Activated CD8-positive, alpha-beta memory T cell treated with anti-CD3 and anti-CD28 coated beads, Interleukin-2, amount 50 U/mL, for 48 hours (primary cell): ENCODE measurements at regions not wholly inside any gene's neighbourhood (a gene's known extent, or its start where the extent isn't known, plus 50 kb on each side); places are given as distances from the start of the nearest gene placed in this dataset.

Experiments
- DNase-seq: peaks from one replicate; pipeline ENCODE4 v3.0.0-alpha.2; 2020

DNA sequence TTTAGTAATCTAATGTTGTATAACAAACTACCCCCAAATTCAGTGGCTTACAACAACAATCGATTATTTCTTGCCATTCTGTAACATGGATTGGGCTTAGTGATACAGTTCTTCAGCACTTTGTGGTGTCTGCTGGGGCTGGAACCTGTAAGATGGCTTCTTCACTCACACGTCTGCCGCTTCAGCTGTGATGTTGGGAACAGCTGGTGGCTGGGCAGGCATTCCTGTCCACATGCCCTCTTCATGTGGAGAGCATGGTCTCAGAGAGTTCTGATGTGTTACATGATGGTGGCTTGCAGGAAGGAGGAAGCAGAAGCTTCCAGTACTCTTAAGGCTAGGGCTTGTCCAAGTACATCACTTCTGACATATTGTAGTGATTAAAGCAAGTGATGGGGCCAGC, 276.9 kb downstream of the PTBP2 start:
- no peak for DNase-seq

GRCh38 chr1:96999191-96999590, 277.6 kb downstream of the PTBP2 start:
- DNase-seq: no peak

DNA sequence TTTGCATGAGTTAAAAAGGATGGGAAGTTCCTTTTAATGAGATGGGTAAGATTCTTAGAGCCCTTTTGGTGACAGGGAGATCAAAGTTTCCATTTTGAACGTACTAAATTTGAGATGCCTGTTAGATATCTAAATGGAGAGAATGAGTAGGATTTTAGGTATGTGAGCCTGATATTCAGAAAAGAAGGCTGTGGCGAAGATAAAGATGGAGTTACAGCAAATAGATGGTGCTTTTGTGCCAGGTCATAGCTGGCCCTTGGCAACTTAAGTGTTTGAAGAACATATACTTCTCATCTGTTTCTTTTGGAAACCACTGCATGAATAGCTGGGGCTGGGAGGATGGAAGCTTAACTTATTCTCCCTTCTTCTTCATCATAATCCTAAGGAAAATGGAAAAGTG, 282.5 kb downstream of the PTBP2 start:
- no peak for DNase-seq

- DNase-seq: no peak
Measured at GRCh38 chr1:97004743-97005142, 283.2 kb downstream of the PTBP2 start.

- DNase-seq: no peak
Measured at GRCh38 chr1:97006044-97006661, 284.6 kb downstream of the PTBP2 start.

- no peak for DNase-seq
Measured at GRCh38 chr1:97007840-97008604, 286.4 kb downstream of the PTBP2 start.

DNA sequence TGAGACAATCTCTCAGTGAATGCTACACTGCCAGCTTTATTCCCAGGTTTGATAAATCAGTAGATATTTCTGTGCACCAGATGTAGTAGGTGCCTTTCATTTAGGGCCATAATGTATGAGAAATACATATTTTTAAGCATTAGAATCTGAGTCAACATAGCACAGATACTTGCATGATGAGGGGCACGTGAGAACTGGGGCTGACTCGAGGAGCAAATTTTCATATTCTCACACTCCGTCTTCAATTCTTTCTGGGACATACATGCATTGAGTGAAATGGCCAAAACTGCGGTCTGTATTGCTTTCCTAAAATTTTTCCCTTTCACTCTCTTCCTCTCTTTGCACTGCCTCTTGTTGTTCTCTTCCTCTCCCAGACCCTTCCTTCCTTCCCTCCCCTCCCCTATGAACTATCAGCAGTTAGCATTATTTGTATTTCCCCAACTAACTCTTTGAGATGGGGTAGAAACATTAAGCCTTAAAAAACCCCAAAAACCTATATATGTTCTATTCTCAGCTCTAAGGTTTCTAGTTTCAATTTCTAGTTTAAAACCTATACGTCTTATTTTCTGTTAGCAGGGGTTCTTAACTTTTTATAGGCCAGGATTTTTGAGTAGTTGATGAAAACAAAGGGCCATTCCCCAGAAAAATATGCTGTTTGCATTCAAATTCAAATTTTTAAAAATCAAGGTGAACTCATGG, 289.1 kb downstream of the PTBP2 start:
- DNase-seq: no peak

DNA sequence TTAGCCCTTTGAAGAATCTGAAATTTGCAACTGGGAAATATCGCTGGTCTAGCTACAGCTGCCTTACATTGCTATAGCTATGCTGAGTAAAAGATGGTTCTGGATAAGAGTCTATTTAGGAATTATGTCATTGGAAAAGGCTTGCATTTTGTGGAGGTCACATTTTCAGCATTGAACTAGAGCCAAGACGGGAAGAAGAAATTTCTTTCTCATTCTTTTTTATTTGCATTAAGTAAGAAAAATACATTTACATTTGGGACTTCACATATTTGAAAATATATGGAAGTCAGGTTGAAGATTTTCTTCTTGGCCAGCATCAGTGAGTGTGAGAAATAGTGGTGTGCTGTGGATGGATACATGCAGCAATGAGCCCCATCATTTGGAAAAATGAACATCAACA, 291.6 kb downstream of the PTBP2 start:
- no peak for DNase-seq

- DNase-seq: no peak
Measured at GRCh38 chr1:97013941-97014340, 292.4 kb downstream of the PTBP2 start.

- no peak for DNase-seq
Measured at GRCh38 chr1:97014426-97014825, 292.8 kb downstream of the PTBP2 start.

- DNase-seq: no peak
Measured at GRCh38 chr1:97017895-97018294, 296.3 kb downstream of the PTBP2 start.
